B cell (primary cell): ENCODE measurements at regions not wholly inside any gene's neighbourhood (a gene's known extent, or its start where the extent isn't known, plus 50 kb on each side); places are given as distances from the start of the nearest gene placed in this dataset.

ENCODE experiments used
- ATAC-seq: fragments of 200-7000 bp; cut with Tn5 transposase; one replicate; pipeline ENCODE4 v1.10.0; 2021; ENCODE audit warnings: low read depth, mild to moderate bottlenecking, moderate number of reproducible peaks, moderate library complexity
- CTCF ChIA-PET: fragments of 350-600 bp; sonication (Branson Sonifier 250); formaldehyde crosslinking; loops from one replicate; lab custom pipeline; 2021; ENCODE audit warnings: antibody characterized with exemption, inconsistent platforms; lab: Charles Lee
- POLR2A ChIA-PET: fragments of 350-600 bp; sonication (Branson Sonifier 250); formaldehyde crosslinking; loops from one replicate; lab custom pipeline; 2021; ENCODE audit warnings: antibody characterized with exemption; lab: Charles Lee
- DNase-seq: peaks from one replicate; pipeline ENCODE4 v3.0.0; 2013
- H2AFZ ChIP-seq: 2 replicates; pipeline ENCODE4 v1.6.1; 2012; ENCODE audit warnings: mild to moderate bottlenecking, low read depth, low read length; ENCODE audit not compliant: insufficient read depth, poor library complexity, severe bottlenecking
- H3K27ac ChIP-seq, 2 donors: 1 replicate in 1 of 2; 2 replicates in 1 of 2; pipeline ENCODE4 v1.5.1; 2012 to 2013; ENCODE audit warnings: low read length in 2 of 2, mild to moderate bottlenecking in 2 of 2, moderate library complexity in 1 of 2
- H3K27me3 ChIP-seq, 4 experiments: fragments of 200-600 bp in 1 of 4; sonication (generic) in 1 of 4; replicated peaks in 1 of 4; 1 replicate in 2 of 4; 2 replicates in 2 of 4; pipeline versions ENCODE4 v1.6.1 to v1.7.0; 2013 to 2016; ENCODE audit warnings: low read length in 3 of 4, mild to moderate bottlenecking in 2 of 4, mixed read lengths in 1 of 4, moderate library complexity in 1 of 4; ENCODE audit not compliant: insufficient read depth in 4 of 4, control insufficient read depth in 3 of 4; ENCODE audit errors: control extremely low read depth in 1 of 4
- H3K36me3 ChIP-seq, 2 experiments: replicated peaks in 1 of 2; 1 replicate in 1 of 2; 2 replicates in 1 of 2; pipeline versions ENCODE4 v1.6.1 to v1.7.1; 2013; ENCODE audit warnings: low read length in 1 of 2; ENCODE audit not compliant: insufficient read depth in 2 of 2, control insufficient read depth in 1 of 2; ENCODE audit errors: control extremely low read depth in 1 of 2, extremely low read depth in 1 of 2
- H3K4me1 ChIP-seq, 2 donors: fragments of 200-600 bp in 1 of 2; sonication (generic) in 1 of 2; 1 replicate in 1 of 2; 2 replicates in 1 of 2; pipeline versions ENCODE4 v1.5.1 to v1.6.1; 2013 to 2017; ENCODE audit warnings: low read length in 2 of 2; ENCODE audit not compliant: control insufficient read depth in 2 of 2, insufficient read depth in 2 of 2
- H3K4me2 ChIP-seq: replicated peaks from 2 replicates; pipeline ENCODE3; 2012; ENCODE audit warnings: mild to moderate bottlenecking, low read depth, low read length; ENCODE audit not compliant: poor library complexity, severe bottlenecking
- H3K4me3 ChIP-seq, 5 experiments: fragments of 200-600 bp in 1 of 5; sonication (generic) in 1 of 5; 1 replicate in 3 of 5; 2 replicates in 2 of 5; pipeline versions ENCODE4 v1.5.1 to v1.7.0; 2011 to 2016; ENCODE audit warnings: low read length in 4 of 5, mild to moderate bottlenecking in 4 of 5, low read depth in 2 of 5, control low read depth in 1 of 5, moderate library complexity in 1 of 5; ENCODE audit not compliant: insufficient read depth in 1 of 5; ENCODE audit errors: control extremely low read depth in 1 of 5, extremely low read depth in 1 of 5
- H3K79me2 ChIP-seq: fragments of 200-600 bp; sonication (generic); one replicate; pipeline ENCODE4 v1.6.0; 2016; ENCODE audit warnings: low read length; ENCODE audit not compliant: control insufficient read depth, insufficient read depth
- H3K9ac ChIP-seq: fragments of 200-600 bp; sonication (generic); 2 replicates; pipeline ENCODE4 v1.6.1; 2017; ENCODE audit warnings: mild to moderate bottlenecking, low read length, moderate library complexity
- H3K9me3 ChIP-seq, 3 donors: one replicate each; pipeline versions ENCODE4 v1.6.1 to v1.7.1; 2013; ENCODE audit warnings: low read length in 2 of 3; ENCODE audit not compliant: control insufficient read depth in 2 of 3, insufficient read depth in 1 of 3; ENCODE audit errors: control extremely low read depth in 1 of 3
- H4K20me1 ChIP-seq: 2 replicates; pipeline ENCODE4 v1.6.0; 2012; ENCODE audit warnings: mild to moderate bottlenecking, low read length; ENCODE audit not compliant: insufficient read depth, control insufficient read depth, poor library complexity, severe bottlenecking
- H3K27ac Mint-ChIP-seq: one replicate; pipeline ENCODE4 v1.8.0; 2021; ENCODE audit warnings: mixed read lengths
- H3K27me3 Mint-ChIP-seq: one replicate; pipeline ENCODE4 v1.8.0; 2021; ENCODE audit warnings: mixed read lengths
- H3K4me1 Mint-ChIP-seq: one replicate; pipeline ENCODE4 v1.8.0; 2021; ENCODE audit warnings: mixed read lengths
- H3K4me3 Mint-ChIP-seq: one replicate; pipeline ENCODE4 v1.8.0; 2021; ENCODE audit warnings: mixed read lengths
- H3K9me3 Mint-ChIP-seq: one replicate; pipeline ENCODE4 v1.8.0; 2022; ENCODE audit warnings: mixed read lengths; ENCODE audit not compliant: insufficient read depth
- CTCF ChIP-seq: fragments of 200-600 bp; IDR thresholded peaks from one replicate; pipeline ENCODE4 v1.8.0; 2022; ENCODE audit warnings: antibody characterized with exemption, mild to moderate bottlenecking
- EZH2 ChIP-seq: IDR thresholded peaks from 2 replicates; pipeline ENCODE4 v1.6.1; 2012; ENCODE audit warnings: borderline replicate concordance, low read depth, mild to moderate bottlenecking, moderate library complexity, low read length; ENCODE audit not compliant: insufficient read depth, poor library complexity, severe bottlenecking
- WGBS: methylation state at CpG from one replicate; pipeline ENCODE4 v1.1.5; 2013; ENCODE audit warnings: missing lambda C conversion rate; ENCODE audit not compliant: insufficient coverage; 5-methylcytosine and 5-hydroxymethylcytosine counted together
- intact Hi-C: fragments of 100-400 bp; cut with micrococcal nuclease; formaldehyde crosslinking; loops from one replicate; pipeline ENCODE4 v1.10.0; 2022

GRCh38 chr7:97680622-97681021 lies 51.3 kb upstream of the TAC1 start:
- CTCF ChIA-PET, result no interaction called here
- H2AFZ ChIP-seq, result no peak overlapping the region
- POLR2A ChIA-PET, result no interaction called here
- Mint-ChIP-seq H3K27ac (no peak overlapping the region), H3K9me3 (no peaks in the 10 kb centered on the region), H3K27me3 (no peaks in the 10 kb centered on the region), H3K4me1 (no peaks in the 10 kb centered on the region), H3K4me3 (no peak overlapping the region)
- no peaks in the 10 kb centered on the region for H3K27me3 ChIP-seq
- DNase-seq (no peak), ATAC-seq (no peak)
- H3K27ac ChIP-seq, result no peak overlapping the region
- H4K20me1 ChIP-seq, result no peaks in the 10 kb centered on the region
- H3K4me1 ChIP-seq, result no peaks in the 10 kb centered on the region
- H3K4me3 ChIP-seq, result no peak overlapping the region
- WGBS, result 63% methylated on average over 1 of the region's 1 CpG
- H3K79me2 ChIP-seq, result no peaks in the 10 kb centered on the region
- TF ChIP-seq EZH2, result no peak
- no peak for TF ChIP-seq CTCF
- no peak overlapping the region for H3K9ac ChIP-seq
- intact Hi-C loops, result no loop called here
- no peak overlapping the region for H3K4me2 ChIP-seq
- no peaks in the 10 kb centered on the region for H3K9me3 ChIP-seq
- no peaks in the 10 kb centered on the region for H3K36me3 ChIP-seq
